T-helper 9 cell (primary cell): ENCODE measurements at regions not wholly inside any gene's neighbourhood (a gene's known extent, or its start where the extent isn't known, plus 50 kb on each side); places are given as distances from the start of the nearest gene placed in this dataset.
"Not testable (repeated sequence)": the region's sequence is repeated elsewhere in the genome, so short reads cannot be mapped to it uniquely, and the experiment has no call there.

ENCODE experiments used
- DNase-seq: peaks from one replicate; pipeline ENCODE4 v3.0.0-alpha.2; 2020

DNA sequence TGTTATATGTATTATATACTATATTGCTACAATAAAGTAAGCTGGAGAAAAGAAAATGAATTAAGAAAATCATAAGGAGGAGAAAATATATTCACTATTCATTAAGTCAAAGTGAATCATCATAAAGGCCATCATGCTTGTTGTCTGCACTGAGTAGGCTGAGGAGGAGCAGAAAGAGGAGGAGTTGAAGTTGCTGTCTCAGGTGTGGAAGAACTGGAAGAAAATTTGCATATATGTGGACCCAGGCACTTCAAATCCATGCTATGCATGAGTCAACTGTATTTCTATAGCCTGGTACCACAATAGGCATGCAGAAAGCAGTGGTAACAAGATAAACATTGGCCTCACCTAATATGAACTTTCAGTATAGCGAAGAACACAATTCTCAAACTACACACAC, 135.9 kb upstream of the SGCG start:
- DNase-seq, result no peak

DNA sequence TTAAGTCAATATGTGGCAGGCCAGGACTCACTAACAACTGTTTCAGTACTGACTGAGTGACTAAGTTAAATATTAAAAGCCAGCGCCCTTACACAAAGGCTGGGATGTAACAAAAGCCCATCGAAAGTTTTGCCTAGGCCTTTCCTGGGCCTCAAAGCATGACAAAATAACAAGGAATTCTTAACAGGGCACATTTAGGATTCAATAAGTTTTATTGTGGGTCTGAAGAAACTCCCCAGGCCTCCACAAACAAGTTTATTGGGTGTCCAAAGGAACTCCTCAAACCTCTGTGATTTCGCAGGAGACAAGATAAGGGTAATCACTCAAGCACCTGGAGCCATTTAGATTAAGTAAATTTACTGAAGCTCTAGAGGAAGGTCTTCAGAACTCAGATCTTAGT, 130.7 kb upstream of the SGCG start:
- DNase-seq, result no peak

DNA sequence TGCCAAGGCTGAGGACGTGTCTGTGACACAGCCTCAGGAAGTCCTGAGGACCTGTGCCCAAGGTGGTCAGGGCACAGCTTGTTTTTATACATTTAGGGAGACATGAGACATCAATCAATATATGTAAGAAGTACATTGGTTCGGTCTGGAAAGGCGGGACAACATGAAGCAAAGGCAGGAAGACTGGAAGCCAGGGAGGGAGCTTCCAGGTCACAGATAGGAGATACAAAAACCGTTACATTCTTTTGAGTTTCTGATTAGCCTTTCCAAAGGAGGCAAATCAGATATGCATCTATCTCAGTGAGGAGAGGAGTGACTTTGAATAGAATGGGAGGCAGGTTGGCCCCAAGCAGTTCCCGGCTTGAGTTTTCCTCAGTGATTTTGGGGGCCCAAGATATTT, 127.1 kb upstream of the SGCG start:
- DNase-seq, result not testable (repeated sequence)

DNA sequence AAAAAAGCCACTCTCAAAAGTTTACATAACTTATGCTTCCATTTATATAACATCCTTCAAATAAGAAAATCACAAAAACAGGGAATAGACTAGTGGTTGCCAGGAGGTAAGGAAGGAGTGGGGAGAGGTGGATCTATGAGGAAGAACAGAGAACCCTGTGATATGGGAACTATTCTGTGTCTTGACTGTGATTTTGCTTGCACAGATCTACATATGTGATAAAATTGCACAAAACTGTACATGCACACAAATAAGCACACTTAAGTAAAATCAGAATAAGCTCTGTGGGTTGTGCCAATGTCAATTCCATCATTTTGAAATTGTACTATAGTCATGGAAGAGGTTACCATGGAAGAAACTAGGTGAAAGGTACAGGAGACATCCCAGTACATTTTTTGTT, 121.6 kb upstream of the SGCG start:
- DNase-seq, result no peak

DNA sequence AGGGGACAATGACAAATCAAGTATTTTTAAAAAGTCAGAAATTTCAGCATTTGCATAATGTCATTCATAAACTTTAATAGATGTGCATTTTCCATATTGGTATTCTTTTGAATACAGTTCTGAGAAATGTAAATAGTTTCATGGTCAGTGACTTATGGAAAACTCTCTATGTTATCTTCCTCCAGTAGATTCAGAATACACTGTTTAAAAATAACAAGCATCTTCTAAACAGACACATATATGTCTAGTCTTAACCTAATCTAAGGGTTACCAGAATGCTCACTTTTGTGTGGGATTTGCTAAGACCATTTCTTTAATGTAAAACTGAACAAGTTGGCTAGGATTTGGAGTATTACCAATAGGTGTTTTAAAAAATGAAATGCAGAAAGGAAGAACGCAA, 119.8 kb upstream of the SGCG start:
- no peak for DNase-seq

DNA sequence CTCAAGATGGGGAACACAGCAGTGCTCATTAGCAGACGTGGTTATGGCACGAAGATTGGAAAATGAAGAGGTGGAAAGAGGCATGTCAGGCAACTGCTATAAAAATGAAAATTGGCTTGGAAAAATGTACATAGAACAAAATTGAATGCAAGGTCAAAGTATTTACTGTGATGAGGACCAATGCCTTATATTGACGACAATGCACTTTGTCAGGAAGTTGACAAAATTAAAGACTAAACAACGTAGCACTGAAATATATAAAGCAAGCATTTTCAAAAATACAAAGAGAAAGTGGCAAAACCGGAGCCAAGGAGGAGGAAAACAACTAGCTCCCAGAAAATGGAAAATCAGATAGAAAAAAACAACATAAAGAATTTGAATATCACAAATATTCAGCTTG, 113.7 kb upstream of the SGCG start:
- no peak for DNase-seq

DNA sequence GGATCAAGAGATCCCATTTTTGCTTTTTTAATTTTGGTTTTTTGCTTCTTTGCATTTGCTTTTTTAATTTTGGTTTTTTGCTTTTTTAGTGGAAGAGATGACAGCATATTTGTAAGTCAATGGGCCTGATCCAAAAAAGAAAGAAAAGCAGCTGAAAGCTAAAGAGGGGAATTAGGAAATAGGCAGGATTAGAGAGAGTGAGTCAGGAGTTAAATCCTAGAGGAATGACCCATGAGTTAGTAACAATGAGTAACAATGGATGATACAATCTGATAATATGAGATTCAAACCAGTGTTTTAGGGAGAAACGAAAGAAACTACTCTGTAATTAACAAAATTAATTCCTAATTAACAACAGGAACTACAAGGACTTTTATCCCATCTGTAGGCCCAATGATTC, 111.2 kb upstream of the SGCG start:
- DNase-seq, result no peak

DNA sequence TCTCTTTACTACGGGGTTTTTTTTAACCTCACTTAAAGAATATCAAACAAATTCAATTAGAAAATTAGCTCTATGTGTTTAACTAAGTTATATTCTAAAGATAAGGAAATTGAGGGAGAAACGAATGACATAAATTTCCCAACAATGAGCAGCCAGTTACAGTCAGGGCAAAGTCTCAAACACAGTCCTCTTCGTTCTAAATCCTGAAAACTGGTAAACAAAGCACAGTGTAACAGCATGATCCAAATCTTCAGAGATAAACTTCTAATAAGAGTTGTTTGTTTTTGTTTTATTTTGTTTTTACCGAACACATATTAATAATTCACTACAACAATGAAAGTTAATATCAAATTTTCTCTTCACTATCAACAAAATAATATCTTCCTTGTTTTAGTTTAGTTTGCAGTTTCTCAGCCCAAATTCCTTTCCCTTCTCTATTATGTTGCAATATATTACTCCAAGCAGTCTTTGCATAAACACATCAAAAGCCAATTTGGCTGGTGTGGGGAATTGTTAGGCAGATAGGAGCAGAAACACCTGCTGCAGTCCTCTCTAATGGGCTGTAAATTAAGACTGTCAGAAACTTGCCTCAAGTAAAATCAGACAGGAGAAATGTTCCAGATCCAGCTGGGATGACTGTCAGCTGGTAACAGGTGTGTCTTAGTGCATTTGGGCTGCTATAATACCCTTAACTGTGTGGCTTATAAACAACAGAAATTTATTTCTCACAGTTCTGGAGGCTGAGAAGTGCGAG, 106.5 kb upstream of the SGCG start:
- DNase-seq, result no peak

DNA sequence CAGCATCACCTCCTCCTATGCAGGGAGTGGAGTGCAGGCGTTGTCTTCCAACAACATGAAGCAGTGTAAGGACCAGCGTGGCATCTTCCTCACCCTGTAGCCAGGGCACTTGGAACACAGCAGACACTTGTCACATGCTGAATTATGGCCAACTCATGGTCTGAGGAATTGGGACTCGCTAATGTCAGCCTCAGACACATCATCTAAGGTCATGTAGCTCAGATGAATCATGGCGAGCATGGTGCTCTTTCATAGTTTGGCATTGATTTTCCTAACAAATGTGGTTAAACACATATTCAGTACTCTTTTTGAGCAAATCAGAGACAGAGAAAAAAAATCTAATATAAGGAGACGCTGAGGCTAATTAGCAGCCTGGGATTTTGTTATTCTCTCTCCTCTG, 99.6 kb upstream of the SGCG start:
- DNase-seq, result no peak

DNA sequence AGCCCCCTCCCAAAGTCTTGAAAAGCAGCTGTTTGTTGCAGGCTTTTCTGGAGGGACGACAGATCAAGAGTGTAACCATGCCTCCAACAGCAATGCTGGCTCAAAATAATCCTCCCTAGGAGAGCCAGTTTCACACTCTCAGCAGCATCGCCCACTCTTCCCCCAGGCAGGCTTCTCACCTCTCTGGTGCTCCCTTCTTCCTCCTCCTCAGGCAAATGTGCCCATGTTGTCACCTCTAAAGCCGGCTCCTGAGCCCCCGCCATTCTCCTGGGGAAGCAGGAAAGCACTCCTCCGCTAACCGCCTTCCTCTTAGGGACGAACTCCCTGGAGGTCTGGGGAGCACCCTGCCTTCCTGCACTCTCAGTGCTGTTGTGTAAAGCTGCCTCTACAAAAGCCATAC, 98.9 kb upstream of the SGCG start:
- no peak for DNase-seq

DNA sequence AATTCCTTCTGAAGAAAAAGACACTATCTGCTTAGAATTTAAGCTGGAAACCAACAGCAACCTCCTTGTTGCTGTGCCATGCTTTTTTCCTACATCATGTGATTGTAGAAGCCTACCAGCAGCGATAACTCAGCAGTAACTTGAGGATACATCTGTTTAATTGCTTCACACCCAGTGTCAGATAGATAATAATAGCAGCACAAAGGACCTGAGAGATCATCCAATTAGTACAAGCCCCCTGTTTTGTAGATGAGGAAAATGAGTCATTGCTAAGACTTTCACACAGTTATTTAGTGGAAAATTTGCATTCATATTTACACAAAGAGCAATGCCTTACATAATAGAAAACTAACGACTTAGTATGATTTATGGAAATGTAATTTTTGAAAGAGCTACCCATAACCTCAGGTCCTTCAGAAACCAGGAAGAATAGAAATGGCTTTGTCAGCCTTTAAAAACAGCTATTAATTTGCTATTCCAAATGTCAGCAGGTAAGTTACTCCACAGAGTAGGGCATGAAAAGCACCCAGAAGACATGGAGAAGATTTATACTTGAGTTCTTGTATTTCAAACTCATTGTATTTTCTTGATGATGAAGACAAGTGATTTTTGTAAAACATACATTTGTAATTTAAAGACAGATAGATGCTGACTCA, 93.7 kb upstream of the SGCG start:
- no peak for DNase-seq

DNA sequence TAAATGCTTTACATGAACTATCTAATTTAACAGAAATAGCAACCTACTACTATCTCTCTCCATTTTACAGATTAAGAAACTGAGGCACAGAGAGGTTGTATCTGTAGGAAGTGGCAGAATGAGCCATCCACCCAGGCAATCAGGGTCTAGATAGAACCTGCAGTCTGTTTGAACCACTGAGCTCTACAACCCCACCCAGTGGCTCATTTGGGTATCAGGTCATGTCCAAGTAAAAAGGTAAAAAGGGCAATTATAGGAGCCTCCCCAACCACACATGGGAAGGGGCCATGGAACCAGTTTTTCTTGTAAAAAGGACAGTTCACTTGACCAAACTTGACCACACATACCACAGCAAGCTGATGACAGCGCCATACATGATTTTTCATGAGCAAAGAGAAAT, 92.9 kb upstream of the SGCG start:
- no peak for DNase-seq

DNA sequence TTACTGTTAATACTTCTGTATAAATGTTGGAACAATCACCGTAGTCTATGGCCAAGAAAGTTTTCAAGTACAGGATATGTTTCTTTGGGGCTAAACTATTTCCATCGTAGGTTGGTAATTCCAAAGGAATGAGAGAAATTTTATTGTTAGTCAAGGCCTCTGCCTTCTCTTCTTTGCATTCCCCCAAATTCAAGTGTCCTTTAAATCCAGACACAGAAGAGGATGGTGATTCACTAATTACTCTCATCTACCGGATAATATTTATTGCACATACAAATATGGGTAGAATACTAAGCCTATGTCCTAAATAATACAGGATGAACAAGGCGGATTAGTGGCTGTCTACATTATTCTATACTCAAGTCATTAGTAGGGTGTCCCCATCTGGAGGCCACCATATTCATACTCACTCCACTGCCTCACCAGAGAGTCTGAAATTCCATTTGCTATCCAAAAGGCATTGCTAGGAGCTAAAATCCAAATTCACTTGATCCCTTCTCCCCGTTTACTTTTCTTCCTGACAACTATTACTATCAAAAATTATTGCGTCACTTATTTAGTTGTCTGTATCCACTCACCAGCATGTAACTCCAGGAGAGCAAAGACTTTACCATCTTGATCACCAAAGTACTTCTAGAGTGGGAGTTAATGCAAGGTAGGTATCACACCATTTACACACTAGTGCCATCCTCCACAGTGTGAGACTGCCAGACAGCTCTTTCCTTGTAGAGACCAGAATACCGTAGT, 82.4 kb upstream of the SGCG start:
- no peak for DNase-seq

DNA sequence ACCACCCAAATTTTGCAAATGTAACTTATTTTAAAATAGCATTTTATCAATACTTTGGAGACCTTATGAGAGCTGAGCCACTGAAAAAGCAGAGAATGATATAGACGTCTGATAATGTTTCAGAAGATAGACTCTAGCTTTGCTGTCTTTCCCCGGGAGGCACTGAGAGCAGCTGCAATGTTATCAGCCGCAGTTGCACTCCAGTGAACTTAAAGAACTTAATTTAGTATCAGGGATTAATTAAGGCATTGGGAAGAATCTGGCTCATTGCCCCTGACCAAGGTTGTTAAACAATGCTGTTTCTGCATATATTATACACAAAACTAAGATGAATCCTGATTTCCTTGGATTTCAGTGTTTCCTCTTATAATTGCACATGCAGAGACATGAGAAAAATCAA, 75.7 kb upstream of the SGCG start:
- DNase-seq, result no peak

DNA sequence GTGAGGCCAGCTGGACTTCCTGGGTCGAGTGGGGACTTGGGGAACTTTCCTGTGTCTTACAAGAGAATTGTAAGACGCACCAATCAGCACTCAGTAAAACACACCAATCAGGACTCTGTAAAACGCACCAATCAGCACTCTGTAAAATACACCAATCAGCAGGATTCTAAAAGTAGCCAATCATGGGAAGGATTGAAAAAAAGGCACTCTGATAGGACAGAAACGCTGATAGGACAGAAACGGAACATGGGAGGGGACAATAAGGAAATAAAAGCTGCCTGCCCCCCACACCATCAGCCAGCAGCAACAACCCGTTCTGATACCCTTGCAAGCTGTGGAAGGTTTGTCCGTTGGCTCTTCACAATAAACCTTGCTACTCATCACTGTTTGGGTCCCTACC, 73.1 kb upstream of the SGCG start:
- no peak for DNase-seq

DNA sequence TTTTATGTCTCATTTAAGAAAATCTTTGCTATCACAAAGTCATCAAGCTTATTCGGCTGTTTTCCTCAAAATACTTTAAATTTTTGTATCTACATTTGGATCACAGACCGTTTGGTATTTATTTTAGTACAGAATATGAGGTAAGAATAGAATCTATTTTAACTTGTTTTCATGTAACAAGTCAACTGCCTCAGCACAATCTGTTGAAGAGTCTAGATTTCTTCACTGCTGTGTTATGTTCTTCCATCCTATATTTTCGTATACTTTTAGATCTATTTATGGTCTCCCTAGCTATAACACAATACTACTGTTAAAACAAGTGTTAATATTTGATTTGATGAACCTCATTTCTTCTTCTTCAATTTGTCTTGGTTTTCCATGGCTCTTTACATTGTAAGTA, 61.6 kb upstream of the SGCG start:
- DNase-seq, result no peak

DNA sequence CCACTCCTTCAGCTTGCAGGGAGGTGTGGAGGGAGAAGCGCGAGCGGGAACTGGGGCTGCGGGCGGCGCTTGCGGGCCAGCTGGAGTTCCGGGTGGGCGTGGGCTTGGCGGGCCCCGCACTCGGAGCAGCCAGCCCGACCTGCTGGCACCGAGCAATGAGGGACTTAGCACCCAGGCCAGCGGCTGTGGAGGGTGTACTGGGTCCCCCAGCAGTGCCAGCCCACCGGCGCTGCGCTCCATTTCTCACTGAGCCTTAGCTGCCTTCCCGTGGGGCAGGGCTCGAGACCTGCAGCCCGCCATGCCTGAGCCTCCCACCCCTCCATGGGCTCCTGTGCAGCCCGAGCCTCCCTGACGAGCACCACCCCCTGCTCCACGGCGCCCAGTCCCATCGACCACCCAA, 53.2 kb upstream of the SGCG start:
- DNase-seq, result not testable (repeated sequence)

DNA sequence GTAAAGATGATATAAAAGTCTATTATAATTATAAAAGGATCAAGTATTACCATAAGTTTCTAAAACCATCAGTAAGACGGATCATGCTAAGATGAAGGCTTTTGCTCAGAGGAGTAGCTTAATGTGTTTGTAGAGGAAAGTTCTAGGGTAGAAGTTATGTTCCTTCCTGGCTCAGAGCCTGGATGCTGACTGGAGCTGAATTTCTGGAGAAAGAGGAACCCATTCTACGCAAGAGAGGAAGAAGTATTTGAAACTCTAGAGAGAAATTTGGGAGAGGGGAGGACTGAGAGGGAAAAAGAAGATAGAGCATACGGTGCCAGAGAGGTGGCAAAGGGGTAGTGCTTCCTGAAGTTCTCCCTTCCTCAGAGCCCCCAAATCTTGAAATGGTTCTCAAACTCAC, 51.4 kb upstream of the SGCG start:
- DNase-seq, result no peak
